OCI-LY1 (cell line): ENCODE measurements at regions not wholly inside any gene's neighbourhood (a gene's known extent, or its start where the extent isn't known, plus 50 kb on each side); places are given as distances from the start of the nearest gene placed in this dataset.

Source experiments
- H2AFZ ChIP-seq: fragments of 200-600 bp; sonication (generic), shearing (Covaris generic); 2 replicates; pipeline ENCODE4 v1.6.0; 2014; ENCODE audit warnings: antibody characterized with exemption, mild to moderate bottlenecking, low read length
- H3F3A ChIP-seq: fragments of 200-600 bp; sonication (generic), shearing (Covaris generic); 2 replicates; pipeline ENCODE4 v1.6.0; 2014; ENCODE audit warnings: mild to moderate bottlenecking, antibody characterized with exemption, low read length, moderate library complexity; ENCODE audit not compliant: insufficient read depth
- H3K27ac ChIP-seq: fragments of 200-600 bp; sonication (generic); 2 replicates; pipeline ENCODE4 v1.5.1; 2014; ENCODE audit warnings: low read length, mixed run types, mild to moderate bottlenecking, low read depth; ENCODE audit not compliant: poor library complexity, severe bottlenecking
- H3K27me3 ChIP-seq: fragments of 200-600 bp; sonication (generic); 2 replicates; pipeline ENCODE4 v1.6.0; 2014; ENCODE audit warnings: antibody characterized with exemption, mild to moderate bottlenecking, low read length, moderate library complexity; ENCODE audit not compliant: insufficient read depth
- H3K36me3 ChIP-seq: fragments of 200-600 bp; sonication (generic); 2 replicates; pipeline ENCODE4 v1.6.1; 2014; ENCODE audit warnings: mild to moderate bottlenecking, antibody characterized with exemption, low read length, moderate library complexity, mixed read lengths; ENCODE audit not compliant: insufficient read depth
- H3K4me1 ChIP-seq: fragments of 200-600 bp; sonication (generic); 2 replicates; pipeline ENCODE4 v1.5.1; 2014; ENCODE audit warnings: mild to moderate bottlenecking, low read length, moderate library complexity; ENCODE audit not compliant: insufficient read depth, severe bottlenecking
- H3K4me2 ChIP-seq: fragments of 200-600 bp; sonication (generic), shearing (Covaris generic); 2 replicates; pipeline ENCODE4 v1.6.1; 2014; ENCODE audit warnings: low read length
- H3K4me3 ChIP-seq: fragments of 200-600 bp; sonication (generic); 2 replicates; pipeline ENCODE4 v1.5.1; 2014; ENCODE audit warnings: low read length, low read depth, mild to moderate bottlenecking, mixed read lengths; ENCODE audit not compliant: poor library complexity, severe bottlenecking
- H3K79me2 ChIP-seq: fragments of 200-600 bp; shearing (Covaris generic); 2 replicates; pipeline ENCODE4 v1.6.1; 2016; ENCODE audit warnings: mixed run types, low read length, mixed read lengths; ENCODE audit not compliant: insufficient read depth
- H3K9ac ChIP-seq: fragments of 200-600 bp; sonication (generic), shearing (Covaris generic); 2 replicates; pipeline ENCODE4 v1.6.1; 2014; ENCODE audit warnings: mild to moderate bottlenecking, low read length, mixed read lengths
- H3K9me2 ChIP-seq: fragments of 200-600 bp; sonication (generic), shearing (Covaris generic); 2 replicates; pipeline ENCODE4 v1.6.1; 2014; ENCODE audit warnings: low read depth, mild to moderate bottlenecking, low read length, mixed read lengths
- H3K9me3 ChIP-seq: fragments of 200-600 bp; shearing (Covaris generic); 2 replicates; pipeline ENCODE4 v1.6.1; 2014; ENCODE audit warnings: low read length, mixed read lengths
- H4K20me1 ChIP-seq: fragments of 200-600 bp; sonication (generic), shearing (Covaris generic); 2 replicates; pipeline ENCODE4 v1.6.0; 2016; ENCODE audit warnings: mild to moderate bottlenecking, low read length; ENCODE audit not compliant: insufficient read depth
- EZH2 ChIP-seq: fragments of 200-600 bp; sonication (generic), shearing (Covaris generic); IDR thresholded peaks from 2 replicates; pipeline ENCODE4 v1.8.0; 2017; ENCODE audit warnings: borderline replicate concordance, mixed run types, mild to moderate bottlenecking, antibody characterized with exemption, low read length, moderate library complexity, mixed read lengths
- TF ChIP-seq, protein P1 (sequence below): fragments of 200-600 bp; sonication (generic), shearing (Covaris generic); IDR thresholded peaks from 2 replicates; pipeline ENCODE4 v1.5.1; 2017; ENCODE audit warnings: mild to moderate bottlenecking, antibody characterized with exemption, low read length, moderate library complexity, mixed read lengths

- no peaks in the 10 kb centered on the region for H4K20me1 ChIP-seq
- TF ChIP-seq, protein P1, sequence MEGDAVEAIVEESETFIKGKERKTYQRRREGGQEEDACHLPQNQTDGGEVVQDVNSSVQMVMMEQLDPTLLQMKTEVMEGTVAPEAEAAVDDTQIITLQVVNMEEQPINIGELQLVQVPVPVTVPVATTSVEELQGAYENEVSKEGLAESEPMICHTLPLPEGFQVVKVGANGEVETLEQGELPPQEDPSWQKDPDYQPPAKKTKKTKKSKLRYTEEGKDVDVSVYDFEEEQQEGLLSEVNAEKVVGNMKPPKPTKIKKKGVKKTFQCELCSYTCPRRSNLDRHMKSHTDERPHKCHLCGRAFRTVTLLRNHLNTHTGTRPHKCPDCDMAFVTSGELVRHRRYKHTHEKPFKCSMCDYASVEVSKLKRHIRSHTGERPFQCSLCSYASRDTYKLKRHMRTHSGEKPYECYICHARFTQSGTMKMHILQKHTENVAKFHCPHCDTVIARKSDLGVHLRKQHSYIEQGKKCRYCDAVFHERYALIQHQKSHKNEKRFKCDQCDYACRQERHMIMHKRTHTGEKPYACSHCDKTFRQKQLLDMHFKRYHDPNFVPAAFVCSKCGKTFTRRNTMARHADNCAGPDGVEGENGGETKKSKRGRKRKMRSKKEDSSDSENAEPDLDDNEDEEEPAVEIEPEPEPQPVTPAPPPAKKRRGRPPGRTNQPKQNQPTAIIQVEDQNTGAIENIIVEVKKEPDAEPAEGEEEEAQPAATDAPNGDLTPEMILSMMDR, result no peak
- TF ChIP-seq EZH2, result no peak
Measured at GRCh38 chr2:152827944-152828343, 109.5 kb downstream of the ARL6IP6 start.

GRCh38 chr2:152826581-152827279, 108.3 kb downstream of the ARL6IP6 start:
- no peaks in the 10 kb centered on the region for H3K4me1 ChIP-seq
- H2AFZ ChIP-seq, result no peak overlapping the region
- no peaks in the 10 kb centered on the region for H4K20me1 ChIP-seq
- H3K9me2 ChIP-seq, result no peaks in the 10 kb centered on the region
- H3K27ac ChIP-seq, result no peak overlapping the region
- no peaks in the 10 kb centered on the region for H3K36me3 ChIP-seq
- no peaks in the 10 kb centered on the region for H3K27me3 ChIP-seq
- no peaks in the 10 kb centered on the region for H3K9me3 ChIP-seq
- no peak overlapping the region for H3K4me2 ChIP-seq
- no peak overlapping the region for H3K9ac ChIP-seq
- no peak overlapping the region for H3K4me3 ChIP-seq
- H3F3A ChIP-seq, result no peaks in the 10 kb centered on the region
- TF ChIP-seq, protein P1, result no peak
- TF ChIP-seq EZH2, result no peak
- no peaks in the 10 kb centered on the region for H3K79me2 ChIP-seq

More at GRCh38 chr2:152827944-152828343, 109.5 kb downstream of the ARL6IP6 start:
- Histone ChIP-seq H3K9ac (no peak overlapping the region), H3K79me2 (no peaks in the 10 kb centered on the region), H3K4me2 (no peak overlapping the region), H3K27ac (no peak overlapping the region), H3K9me3 (no peaks in the 10 kb centered on the region), H3K9me2 (no peaks in the 10 kb centered on the region), H2AFZ (no peak overlapping the region), H3K36me3 (no peaks in the 10 kb centered on the region), H3K4me3 (no peak overlapping the region), H3K4me1 (no peaks in the 10 kb centered on the region), H3K27me3 (no peaks in the 10 kb centered on the region), H3F3A (no peaks in the 10 kb centered on the region)

GRCh38 chr2:152825834-152826233, 107.4 kb downstream of the ARL6IP6 start:
- Histone ChIP-seq H3K27me3 (no peaks in the 10 kb centered on the region), H3K79me2 (no peaks in the 10 kb centered on the region), H4K20me1 (no peaks in the 10 kb centered on the region), H2AFZ (no peak overlapping the region), H3K4me3 (no peak overlapping the region), H3K9ac (no peak overlapping the region), H3K4me1 (no peaks in the 10 kb centered on the region), H3F3A (no peaks in the 10 kb centered on the region), H3K4me2 (no peak overlapping the region), H3K27ac (no peak overlapping the region), H3K9me2 (no peaks in the 10 kb centered on the region), H3K36me3 (no peaks in the 10 kb centered on the region), H3K9me3 (no peaks in the 10 kb centered on the region)
- TF ChIP-seq EZH2, result no peak
- TF ChIP-seq, protein P1, result no peak
